ENCODE measurements at regions not wholly inside any gene's neighbourhood (a gene's known extent, or its start where the extent isn't known, plus 50 kb on each side); places are given as distances from the start of the nearest gene placed in this dataset.
"Not testable (repeated sequence)": the region's sequence is repeated elsewhere in the genome, so short reads cannot be mapped to it uniquely, and the experiment has no call there.

DNA sequence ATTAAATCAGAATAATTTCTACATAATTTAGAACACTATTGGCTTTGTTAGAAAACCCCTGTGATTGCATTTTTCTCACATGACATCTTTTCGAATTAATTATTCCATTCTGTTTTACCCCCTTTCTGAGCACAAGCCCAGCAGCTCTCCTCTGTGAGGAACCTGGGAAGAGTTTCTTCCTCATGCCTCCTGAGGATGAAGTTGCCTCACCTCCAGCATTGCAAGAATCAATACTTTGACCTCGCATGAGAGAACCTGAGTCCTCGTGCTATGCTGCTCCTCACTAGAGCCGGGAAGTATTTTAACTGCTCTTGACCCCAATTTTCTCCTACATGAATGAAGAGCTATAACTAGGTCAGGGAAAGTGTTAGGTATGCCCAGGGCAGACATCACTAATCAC, 77.1 kb upstream of the RAPH1 start:
- TF ChIP-seq, protein P1, sequence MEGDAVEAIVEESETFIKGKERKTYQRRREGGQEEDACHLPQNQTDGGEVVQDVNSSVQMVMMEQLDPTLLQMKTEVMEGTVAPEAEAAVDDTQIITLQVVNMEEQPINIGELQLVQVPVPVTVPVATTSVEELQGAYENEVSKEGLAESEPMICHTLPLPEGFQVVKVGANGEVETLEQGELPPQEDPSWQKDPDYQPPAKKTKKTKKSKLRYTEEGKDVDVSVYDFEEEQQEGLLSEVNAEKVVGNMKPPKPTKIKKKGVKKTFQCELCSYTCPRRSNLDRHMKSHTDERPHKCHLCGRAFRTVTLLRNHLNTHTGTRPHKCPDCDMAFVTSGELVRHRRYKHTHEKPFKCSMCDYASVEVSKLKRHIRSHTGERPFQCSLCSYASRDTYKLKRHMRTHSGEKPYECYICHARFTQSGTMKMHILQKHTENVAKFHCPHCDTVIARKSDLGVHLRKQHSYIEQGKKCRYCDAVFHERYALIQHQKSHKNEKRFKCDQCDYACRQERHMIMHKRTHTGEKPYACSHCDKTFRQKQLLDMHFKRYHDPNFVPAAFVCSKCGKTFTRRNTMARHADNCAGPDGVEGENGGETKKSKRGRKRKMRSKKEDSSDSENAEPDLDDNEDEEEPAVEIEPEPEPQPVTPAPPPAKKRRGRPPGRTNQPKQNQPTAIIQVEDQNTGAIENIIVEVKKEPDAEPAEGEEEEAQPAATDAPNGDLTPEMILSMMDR (IDR thresholded peaks at IDR 0.05; ENCODE audit: low read depth, low read length) = no peak

DNA sequence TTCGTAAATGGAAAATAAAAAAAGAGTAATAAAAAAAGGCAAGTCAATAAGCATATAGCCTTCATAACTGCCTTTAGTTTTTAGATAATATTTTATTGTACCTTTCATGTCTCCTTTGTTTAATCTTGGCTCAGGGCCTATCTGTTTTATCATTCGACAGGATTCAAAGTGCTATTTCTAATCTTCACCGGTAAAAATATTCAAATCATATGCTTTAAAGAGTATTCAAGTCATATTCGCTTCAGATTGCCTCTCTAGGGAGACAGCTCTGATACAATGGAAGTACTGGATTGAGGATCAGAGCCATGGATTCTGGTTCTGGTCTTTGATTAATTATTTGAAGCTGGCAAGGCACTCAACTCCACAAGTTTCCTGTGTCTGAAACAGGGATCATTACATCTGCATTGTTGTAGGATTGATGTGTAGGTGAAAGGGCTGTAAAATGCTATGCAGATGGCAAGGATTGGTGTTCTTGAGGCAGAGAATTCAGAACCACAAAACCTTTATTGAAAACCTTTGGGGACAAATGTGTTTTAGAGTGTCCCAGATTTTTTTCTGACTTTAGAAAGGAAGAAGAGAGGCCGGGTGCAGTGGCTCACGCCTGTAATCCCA, 84.3 kb upstream of the RAPH1 start:
- TF ChIP-seq, protein P1 (IDR thresholded peaks at IDR 0.05; ENCODE audit: low read depth, low read length) = no peak
- no peak for DNase-seq (ENCODE audit: extremely low read depth, low read depth)

More for the DNA sequence above, 77.1 kb upstream of the RAPH1 start:
- DNase-seq (ENCODE audit: extremely low read depth, low read depth) = no peak

DNA sequence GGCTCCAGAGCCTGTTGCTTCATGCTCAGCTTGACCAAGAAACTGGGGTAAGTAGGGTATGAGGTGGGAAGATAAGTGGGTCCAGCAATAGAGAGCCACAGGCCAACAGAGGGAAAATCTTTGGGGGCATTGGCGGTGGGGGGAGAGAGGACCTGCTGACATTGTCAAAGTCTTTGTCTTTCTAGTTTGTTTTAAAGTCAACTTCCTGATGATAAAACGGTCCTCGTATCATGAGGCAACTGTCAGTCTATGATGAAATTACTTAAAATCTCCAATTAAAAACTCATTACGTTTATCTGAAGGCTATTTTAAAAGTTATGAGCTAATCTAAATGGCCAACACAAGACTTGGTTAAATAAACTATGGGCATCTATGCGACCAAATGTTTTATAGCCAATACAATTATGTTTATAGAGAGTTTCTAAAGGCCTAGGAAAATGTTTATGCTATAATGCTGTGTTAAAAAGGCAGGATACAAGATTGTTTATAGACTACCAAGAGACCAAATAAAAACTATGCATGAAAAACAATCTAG, 84.4 kb upstream of the CD28 start:
- DNase-seq (ENCODE audit: extremely low read depth, low read depth) = no peak

DNA sequence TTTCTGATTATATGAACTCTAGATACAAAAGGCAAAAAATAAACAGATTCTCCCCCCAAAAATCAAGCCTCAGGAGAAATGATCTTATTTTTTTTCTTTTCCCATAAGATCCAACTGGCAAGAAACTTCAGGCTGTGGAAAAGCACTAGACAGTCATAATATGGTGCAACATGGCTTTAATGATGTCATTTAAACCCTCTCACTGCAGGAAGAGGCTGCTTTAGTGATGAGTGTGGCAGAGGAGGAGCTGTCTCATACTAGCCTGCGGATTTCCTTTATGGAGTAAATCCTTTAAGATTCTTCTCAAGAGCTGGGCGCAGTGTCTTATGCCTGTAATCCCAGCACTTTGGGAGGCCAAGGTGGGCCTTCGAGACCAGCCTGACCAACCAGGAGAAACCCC, 83.3 kb upstream of the CD28 start:
- DNase-seq (ENCODE audit: extremely low read depth, low read depth) = peak; percentile 73

More for the DNA sequence above, 84.4 kb upstream of the CD28 start:
- TF ChIP-seq, protein P1 (IDR thresholded peaks at IDR 0.05; ENCODE audit: low read depth, low read length) = no peak

DNA sequence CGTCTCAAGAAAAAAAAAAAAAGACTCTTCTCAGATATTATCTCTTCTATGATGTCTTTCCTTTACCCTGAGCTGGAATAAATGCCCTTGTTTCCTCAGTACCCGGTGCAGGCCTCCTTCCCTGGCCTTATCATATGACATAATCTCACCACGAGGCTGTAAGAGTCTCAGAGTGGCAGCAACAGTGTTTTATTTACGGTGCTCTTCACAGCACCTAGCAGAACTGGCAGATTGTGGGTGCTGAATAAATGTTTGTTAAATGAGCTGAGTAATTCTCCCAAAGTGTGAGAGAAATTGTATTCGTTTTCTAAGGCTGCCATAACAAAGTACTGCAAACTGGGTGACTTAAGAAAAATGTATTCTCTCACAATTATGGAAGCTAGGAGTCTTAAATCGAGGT, 82.8 kb upstream of the CD28 start:
- TF ChIP-seq, protein P1 (IDR thresholded peaks at IDR 0.05; ENCODE audit: low read depth, low read length) = no peak
- no peak for DNase-seq (ENCODE audit: extremely low read depth, low read depth)

More for the DNA sequence above, 83.3 kb upstream of the CD28 start:
- TF ChIP-seq, protein P1 (IDR thresholded peaks at IDR 0.05; ENCODE audit: low read depth, low read length) = no peak

DNA sequence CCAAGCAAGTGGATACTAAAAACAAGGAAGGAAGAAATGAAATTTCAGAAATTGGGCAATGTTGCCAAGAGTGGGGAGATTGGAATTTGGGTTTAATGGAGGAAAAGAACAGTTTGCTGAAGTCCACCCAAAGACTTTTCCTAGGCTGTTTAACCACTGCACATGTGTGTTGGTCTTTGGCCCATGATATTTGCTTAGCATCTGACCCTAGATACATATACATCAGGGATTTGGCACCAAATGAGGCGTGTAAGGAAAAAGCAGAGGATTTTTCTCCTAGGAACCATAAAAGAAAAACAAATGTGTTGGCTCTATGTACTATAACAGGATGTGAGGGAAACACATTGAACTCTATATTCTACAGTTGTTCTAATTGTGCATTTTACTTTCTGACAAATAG, 80.7 kb upstream of the CD28 start:
- DNase-seq (ENCODE audit: extremely low read depth, low read depth) = no peak
- TF ChIP-seq, protein P1 (IDR thresholded peaks at IDR 0.05; ENCODE audit: low read depth, low read length) = no peak

DNA sequence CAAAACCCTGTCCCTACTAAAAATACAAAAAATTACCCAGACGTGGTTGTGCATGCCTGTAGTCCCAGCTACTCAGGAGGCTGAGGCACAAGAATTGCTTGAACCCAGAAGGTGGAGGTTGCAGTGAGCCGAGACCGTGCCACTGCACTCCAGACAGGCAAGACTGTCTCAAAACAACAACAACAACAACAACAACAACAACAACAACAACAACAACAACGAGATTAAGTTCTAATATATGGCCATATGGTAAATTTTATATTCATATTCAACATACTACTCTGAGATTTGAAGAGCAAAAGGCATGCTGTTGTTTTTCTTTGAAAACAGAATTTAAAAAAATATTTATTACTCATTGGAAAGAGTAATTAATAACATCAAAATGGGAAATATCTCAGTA, 80.2 kb upstream of the CD28 start:
- DNase-seq (ENCODE audit: extremely low read depth, low read depth) = not testable (repeated sequence)

Data from AG09319 (cell line).